ENCODE measurements at regions not wholly inside any gene's neighbourhood (a gene's known extent, or its start where the extent isn't known, plus 50 kb on each side); places are given as distances from the start of the nearest gene placed in this dataset.

DNA sequence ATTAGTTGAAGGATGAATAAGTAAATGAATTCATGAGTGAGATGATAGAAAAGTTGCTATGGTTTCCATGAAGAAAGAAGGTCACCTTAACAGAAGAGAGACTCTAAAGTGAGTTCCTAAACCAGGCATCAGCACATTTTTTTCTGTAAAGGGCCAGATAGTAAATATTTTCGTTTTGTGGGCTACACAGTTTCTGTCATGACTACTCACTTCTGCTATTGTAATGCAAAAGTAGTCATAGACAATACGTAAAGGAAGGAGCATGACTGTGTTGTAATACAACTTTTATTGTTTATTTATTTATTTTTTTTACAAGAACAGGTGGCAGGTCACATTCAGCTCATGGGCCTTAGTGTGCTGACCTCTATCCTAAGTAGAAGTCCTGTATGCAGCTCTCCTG is 426.1 kb upstream of the DYNLRB2 start:
- TF ChIP-seq, protein P1, sequence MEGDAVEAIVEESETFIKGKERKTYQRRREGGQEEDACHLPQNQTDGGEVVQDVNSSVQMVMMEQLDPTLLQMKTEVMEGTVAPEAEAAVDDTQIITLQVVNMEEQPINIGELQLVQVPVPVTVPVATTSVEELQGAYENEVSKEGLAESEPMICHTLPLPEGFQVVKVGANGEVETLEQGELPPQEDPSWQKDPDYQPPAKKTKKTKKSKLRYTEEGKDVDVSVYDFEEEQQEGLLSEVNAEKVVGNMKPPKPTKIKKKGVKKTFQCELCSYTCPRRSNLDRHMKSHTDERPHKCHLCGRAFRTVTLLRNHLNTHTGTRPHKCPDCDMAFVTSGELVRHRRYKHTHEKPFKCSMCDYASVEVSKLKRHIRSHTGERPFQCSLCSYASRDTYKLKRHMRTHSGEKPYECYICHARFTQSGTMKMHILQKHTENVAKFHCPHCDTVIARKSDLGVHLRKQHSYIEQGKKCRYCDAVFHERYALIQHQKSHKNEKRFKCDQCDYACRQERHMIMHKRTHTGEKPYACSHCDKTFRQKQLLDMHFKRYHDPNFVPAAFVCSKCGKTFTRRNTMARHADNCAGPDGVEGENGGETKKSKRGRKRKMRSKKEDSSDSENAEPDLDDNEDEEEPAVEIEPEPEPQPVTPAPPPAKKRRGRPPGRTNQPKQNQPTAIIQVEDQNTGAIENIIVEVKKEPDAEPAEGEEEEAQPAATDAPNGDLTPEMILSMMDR (conservative IDR thresholded peaks at IDR 0.05; ENCODE audit: low read depth, low read length) = no peak
- TF ChIP-seq EZH2 (IDR thresholded peaks at IDR 0.05; ENCODE audit: low read length, unreplicated experiment) = no peak

Measured in PC-3 (cell line).